Umbilical cord (tissue), 1 donor: ENCODE measurements at regions not wholly inside any gene's neighbourhood (a gene's known extent, or its start where the extent isn't known, plus 50 kb on each side); places are given as distances from the start of the nearest gene placed in this dataset.
"Not testable (repeated sequence)": the region's sequence is repeated elsewhere in the genome, so short reads cannot be mapped to it uniquely, and the experiment has no call there.

Experiments used
- DNase-seq: peaks from one replicate; pipeline ENCODE4 v3.0.0-alpha.2; 2015; ENCODE audit warnings: low spot score

GRCh38 chrX:31014474-31014873 lies 57.4 kb downstream of the FTHL17 start:
- DNase-seq = not testable (repeated sequence)

DNA sequence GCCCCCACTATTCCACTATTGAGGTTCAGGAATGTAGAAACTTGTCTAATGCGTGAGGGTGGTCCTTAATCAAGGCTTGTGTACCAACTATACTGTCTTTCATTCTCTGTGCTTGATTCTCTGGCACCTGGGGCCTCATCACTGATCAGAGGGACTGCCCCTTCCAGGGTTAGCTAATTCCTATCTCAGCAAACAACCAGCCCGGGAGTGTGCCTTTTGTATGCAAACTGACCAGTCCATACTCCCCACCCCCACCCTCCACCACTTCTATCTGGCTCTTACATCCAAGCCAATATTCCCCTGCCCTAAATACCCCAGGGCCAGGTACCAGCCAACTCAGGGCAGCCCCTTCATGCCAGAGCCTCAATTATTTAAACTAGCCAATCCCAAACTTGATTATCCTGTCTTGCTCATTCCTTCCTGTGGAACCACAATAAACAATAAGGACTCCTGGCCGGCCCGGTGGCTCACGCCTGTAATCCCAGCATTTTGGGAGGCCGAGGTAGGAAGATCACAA lies 59.3 kb downstream of the FTHL17 start:
- DNase-seq = no peak

- DNase-seq = no peak
Observed at GRCh38 chrX:31007321-31007720, 64.5 kb downstream of the FTHL17 start.

DNA sequence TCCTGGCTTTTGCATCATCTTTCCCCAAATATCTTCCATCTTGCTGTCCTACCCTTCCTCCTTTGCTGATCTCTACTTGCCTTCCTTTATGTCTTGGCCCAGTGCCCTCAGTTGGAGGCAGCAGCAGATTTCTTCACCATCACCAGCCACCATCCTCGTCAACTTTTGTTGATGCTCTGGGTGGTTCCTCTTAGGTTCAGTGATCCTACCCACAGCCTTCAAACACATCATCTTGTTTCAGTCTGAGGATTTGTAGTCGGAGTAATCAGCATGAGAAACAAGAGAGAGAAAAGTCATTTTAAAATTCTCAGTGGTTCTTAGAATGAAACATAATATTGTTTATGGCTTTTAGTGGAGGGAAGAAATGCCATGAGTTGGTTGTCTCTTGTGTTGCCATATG lies 65.8 kb downstream of the FTHL17 start:
- no peak for DNase-seq

DNA sequence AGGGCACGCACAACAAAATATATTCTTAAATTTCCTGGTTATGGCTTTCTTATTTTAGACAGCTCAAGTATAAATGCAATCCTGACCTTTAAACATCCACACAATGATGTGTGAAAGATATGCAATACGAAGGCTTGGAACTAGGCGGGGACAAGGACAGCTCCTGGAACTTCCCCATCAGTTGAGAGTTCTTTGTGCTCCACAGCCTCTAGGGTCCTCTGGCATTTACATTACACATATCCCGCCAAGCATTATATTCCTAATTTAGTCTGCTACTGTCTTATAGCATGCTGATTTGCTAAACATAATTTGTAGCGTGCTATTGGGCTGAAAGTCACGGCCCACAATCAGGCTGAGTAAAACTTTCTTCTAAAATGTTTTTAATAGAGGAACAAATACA lies 74.4 kb downstream of the FTHL17 start:
- no peak for DNase-seq

DNA sequence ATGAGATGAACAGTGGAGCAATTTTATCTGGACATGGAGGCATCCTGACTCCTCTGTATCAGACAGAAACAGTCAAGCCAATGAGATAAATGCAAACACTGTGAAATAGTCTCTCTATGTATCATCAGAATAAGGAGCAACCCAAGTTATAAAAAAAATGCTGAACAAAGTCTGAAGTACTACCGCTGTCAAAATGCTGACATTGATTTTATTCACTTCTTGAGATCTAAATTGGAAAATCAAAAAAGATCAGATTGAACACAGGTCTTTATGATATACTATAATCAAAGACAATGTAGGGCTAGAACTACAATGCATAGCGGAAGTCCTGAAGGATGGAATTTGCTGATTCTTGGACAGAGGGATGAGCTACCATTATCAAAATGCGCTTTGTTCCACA lies 76.1 kb downstream of the FTHL17 start:
- DNase-seq = no peak

DNA sequence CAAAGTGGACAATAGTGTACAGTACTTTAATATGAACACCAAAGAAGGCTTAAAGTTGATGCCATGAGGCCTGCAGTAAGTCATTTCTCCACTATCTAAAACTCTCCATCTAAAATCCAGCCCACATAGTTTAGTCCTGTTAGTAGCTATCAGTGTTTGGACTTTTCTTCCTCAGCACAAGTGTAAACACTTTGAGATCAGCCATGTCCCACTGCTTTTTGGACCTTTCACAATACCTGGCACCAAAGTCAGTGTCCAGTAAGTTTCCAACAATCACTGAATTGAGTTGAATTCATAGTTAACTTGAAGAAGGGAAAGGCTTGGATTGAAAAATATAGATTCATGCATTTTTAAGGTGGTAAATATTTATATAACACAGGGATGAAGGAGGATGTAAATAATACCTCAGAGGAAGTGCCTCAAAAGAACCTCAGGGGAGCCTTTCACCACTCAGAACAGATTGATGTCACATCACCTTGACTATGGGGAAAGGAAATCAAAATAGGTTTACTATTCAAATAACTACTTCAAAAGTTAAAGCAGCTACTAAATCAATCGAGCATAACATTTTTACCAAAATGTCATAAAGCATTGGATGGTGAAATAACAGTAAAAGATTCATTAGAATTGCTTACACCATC lies 76.7 kb downstream of the FTHL17 start:
- DNase-seq = no peak

DNA sequence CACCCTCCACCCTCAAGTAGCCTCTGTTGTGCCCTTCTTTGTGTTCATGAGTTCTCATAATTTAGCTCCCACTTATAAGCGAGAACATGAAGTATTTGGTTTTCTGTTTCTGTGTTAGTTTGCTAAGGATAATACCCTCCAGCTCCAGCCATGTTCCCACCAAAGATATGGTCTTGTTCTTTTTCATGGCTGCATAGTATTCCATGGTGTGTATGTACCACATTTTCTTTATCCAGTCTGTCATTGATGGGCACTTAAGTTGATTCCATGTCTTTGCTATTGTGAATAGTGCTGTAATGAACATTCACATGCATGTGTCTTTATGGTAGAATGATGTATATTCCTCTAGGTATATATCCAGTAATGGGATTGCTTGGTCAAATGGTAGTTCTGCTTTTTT lies 77.8 kb downstream of the FTHL17 start:
- DNase-seq = not testable (repeated sequence)

GRCh38 chrX:30992381-30992904 lies 79.4 kb downstream of the FTHL17 start:
- DNase-seq = peak; percentile 30

- no peak for DNase-seq
Observed at GRCh38 chrX:30990361-30990760, 81.5 kb downstream of the FTHL17 start.

GRCh38 chrX:30982467-30982866 lies 89.4 kb downstream of the FTHL17 start:
- no peak for DNase-seq

DNA sequence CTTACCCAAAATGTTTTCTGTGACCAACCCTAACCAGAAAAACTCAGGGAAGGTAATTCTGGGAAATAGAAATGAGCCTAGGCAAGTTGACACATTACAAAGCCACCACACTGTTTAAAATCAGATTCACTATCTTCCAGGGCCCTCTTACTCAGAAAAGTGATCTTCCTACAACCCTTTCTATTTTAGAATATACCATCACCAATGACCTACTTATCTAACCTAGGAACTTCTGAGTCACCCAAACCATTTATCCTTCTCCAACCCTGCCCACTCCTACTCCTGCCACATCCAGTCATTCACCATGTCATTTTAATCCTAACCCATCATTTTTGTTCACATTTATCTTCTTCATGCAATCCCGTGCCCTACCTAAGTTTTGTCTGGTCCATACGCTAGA lies 89.9 kb downstream of the FTHL17 start:
- no peak for DNase-seq

- DNase-seq = no peak
Observed at GRCh38 chrX:30979271-30979670, 90.2 kb upstream of the TAB3 start.

DNA sequence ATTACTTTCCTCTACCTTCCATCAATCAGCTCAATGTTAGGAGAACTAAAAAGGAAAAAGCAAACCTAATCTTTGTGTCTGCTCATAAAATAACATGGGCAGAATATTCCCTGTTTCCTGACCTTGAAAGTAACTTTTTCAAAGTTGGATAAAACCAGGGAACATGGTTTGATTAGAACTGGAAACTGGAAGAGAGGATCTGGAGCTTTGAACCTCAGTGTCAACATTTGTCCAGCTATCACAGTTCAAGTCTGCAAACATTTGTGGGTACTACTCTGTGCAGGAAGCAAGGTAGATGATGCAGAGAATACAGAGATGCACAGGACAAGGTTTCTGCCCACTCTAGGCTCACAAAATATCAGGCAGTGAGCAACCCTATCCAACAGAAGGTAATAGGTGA lies 86.4 kb upstream of the TAB3 start:
- no peak for DNase-seq

DNA sequence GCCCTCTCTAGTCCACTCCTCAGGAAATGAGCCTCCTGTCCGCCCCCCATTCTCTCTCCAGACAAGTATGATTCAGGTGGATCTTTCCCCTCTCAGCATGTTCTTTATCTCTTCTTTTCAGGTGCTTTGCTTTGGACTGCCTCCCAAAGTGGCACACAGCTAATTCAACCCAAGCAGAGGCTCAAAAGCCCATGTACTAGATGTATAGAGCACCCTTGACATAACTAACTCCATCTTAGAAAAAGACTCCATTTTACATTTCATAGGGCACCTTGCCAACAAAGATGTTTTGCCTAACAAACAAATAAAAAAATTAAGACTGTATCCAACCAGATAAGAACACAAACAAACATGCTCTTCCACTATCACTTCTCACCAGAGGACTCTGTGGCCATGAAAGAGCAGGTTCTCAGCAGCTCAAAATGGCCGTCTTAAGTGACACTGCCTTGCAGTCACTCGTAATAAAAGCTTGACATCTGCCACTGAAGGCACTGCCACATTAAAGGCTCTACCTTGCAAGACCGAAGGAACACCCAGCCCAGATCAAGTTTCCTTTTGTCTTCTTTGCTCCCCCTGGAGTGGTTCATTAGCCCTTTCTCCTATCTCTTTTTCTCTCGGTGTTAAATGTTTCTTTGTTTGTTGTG lies 84.9 kb upstream of the TAB3 start:
- DNase-seq = no peak

DNA sequence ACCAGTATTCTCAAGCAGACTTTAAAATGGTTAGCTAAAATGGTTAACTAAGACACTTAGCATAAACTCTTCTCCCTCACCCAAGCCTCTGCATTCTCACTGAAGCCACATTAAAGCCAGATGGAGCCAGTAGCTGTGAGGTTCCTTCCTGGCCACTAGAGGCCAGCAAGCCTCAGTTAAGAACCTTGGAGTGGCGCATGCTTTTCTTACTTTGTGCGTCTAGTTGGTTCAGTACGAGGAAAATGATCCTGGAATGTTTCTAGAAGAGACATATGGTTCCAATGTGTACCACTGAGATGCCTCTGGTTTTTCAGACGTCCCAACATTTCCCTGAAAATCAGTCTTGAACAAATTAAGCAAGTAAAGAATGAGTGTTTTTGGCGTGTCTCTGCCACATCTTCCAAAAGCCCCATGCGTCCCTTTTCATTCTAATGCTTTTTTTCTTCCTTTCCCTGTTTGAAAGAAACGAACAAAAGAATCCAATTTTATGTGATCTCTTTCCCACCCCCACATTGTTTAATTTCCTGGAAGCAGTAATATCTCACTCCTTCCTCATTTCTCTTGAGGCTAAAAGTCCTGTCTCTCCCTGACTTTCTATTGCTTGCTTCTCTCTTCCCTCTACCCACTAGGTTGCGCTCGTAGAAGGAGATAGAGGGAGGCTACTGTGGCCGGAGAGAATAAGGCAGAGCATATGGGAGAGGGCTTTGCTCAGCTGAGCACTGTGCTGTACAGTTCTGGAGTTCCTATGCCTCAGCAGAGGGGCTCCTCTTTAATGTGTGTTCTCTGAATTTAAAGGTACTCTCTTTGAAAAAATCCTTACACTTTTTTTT lies 82.9 kb upstream of the TAB3 start:
- peak; percentile 48 for DNase-seq

- no peak for DNase-seq
Observed at GRCh38 chrX:30967516-30967915, 78.5 kb upstream of the TAB3 start.

- DNase-seq = no peak
Observed at GRCh38 chrX:30965767-30966166, 76.7 kb upstream of the TAB3 start.

DNA sequence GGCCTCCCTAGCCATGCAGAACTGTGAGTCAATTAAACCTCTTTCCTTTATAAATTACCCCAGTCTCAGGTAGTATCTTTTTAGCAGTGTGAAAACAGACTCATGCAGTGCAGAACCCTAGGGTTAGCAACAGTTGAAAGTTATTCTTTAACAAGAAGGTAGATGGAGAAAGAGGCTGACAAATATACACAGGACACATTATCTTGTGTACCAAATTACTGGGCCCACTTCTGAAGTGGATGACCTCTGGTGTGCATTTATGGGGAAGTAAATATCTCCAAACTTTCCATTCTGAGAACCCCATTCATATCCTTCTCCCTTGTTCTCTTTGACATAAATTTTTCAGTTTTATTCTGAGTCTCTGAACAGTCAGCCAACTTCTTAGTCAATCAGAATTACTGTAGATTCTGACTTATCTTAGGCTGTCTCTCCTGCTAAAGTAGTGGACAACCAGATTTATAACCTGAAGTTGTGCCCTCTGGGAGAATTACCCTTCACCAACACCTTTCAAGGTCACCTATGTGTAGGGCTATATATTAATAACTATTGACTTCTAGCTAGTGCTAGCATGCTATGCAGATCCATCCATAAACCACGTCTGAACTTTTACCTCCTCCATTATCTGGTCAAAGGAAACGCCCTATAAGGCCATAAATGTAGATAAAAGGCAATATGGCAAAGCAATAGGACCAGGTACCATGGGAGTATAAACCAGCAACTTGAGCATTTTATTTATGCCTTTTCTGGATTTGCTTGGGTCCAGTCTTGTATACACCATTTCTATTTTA lies 72.5 kb upstream of the TAB3 start:
- no peak for DNase-seq

- no peak for DNase-seq
Observed at GRCh38 chrX:30957753-30958152, 68.7 kb upstream of the TAB3 start.

GRCh38 chrX:30955687-30956086 lies 66.6 kb upstream of the TAB3 start:
- DNase-seq = no peak

GRCh38 chrX:30951003-30951402 lies 61.9 kb upstream of the TAB3 start:
- DNase-seq = no peak
